MCF 10A (cell line): ENCODE measurements at regions not wholly inside any gene's neighbourhood (a gene's known extent, or its start where the extent isn't known, plus 50 kb on each side); places are given as distances from the start of the nearest gene placed in this dataset.

Experiments
- BruUV-seq: library from RNA; stranded (reverse); fragments of 400-500 nt; replicated peaks from 2 replicates; lab custom pipeline; 2021; lab: Mats Ljungman, UMichigan
- CTCF ChIA-PET: fragments of 300-600 bp; sonication (Branson Sonifier 250); formaldehyde crosslinking; extraction: SDS; loops from one replicate; lab custom pipeline; 2021; ENCODE audit warnings: antibody characterized with exemption, inconsistent platforms; lab: Yijun Ruan, JAX
- POLR2A ChIA-PET: fragments of 300-600, 350-650 bp; sonication (Branson Sonifier 250); formaldehyde crosslinking; extraction: SDS; loops from one replicate; lab custom pipeline; 2020; ENCODE audit warnings: antibody characterized with exemption, inconsistent platforms; lab: Yijun Ruan, JAX
- DNase-seq: peaks from one replicate; pipeline ENCODE4 v3.0.0-alpha.2; 2018; ENCODE audit not compliant: unreplicated experiment
- H3K27ac Mint-ChIP-seq: one replicate; pipeline ENCODE4 v1.8.0; 2022; ENCODE audit warnings: mild to moderate bottlenecking, low read depth, mixed read lengths; ENCODE audit not compliant: unreplicated experiment
- H3K27me3 Mint-ChIP-seq: one replicate; pipeline ENCODE4 v1.8.0; 2022; ENCODE audit warnings: mixed read lengths; ENCODE audit not compliant: insufficient read depth, unreplicated experiment
- H3K36me3 Mint-ChIP-seq: one replicate; pipeline ENCODE4 v1.8.0; 2022; ENCODE audit warnings: mild to moderate bottlenecking, moderate library complexity, mixed read lengths; ENCODE audit not compliant: insufficient read depth, unreplicated experiment
- H3K4me1 Mint-ChIP-seq: one replicate; pipeline ENCODE4 v1.8.0; 2022; ENCODE audit warnings: mixed read lengths; ENCODE audit not compliant: insufficient read depth, unreplicated experiment
- H3K4me3 Mint-ChIP-seq: one replicate; pipeline ENCODE4 v1.8.0; 2022; ENCODE audit warnings: mild to moderate bottlenecking, moderate library complexity, mixed read lengths; ENCODE audit not compliant: unreplicated experiment
- H3K9me3 Mint-ChIP-seq: one replicate; pipeline ENCODE4 v1.8.0; 2022; ENCODE audit warnings: mixed read lengths; ENCODE audit not compliant: unreplicated experiment
- CTCF ChIP-seq: fragments of 200-600 bp; IDR thresholded peaks from one replicate; pipeline ENCODE4 v1.8.0; 2022; ENCODE audit warnings: antibody characterized with exemption, mild to moderate bottlenecking; ENCODE audit not compliant: unreplicated experiment
- intact Hi-C: fragments of 100-400 bp; cut with micrococcal nuclease; formaldehyde crosslinking; loops from 2 replicates; pipeline ENCODE4 v1.14.1; 2022

GRCh38 chr2:212841460-212841859 lies 302.9 kb upstream of the ERBB4 start:
- ChIA-PET CTCF (no interaction called here), POLR2A (interaction anchor here (0.7 kb wide), 1 partner anchor 114 kb away, joined by 3 read pairs; no protein-coding TSS in a partner anchor)
- no peaks in the 10 kb centered on the region for H3K36me3 Mint-ChIP-seq
- BruUV-seq, result no TSS peak
- no peaks in the 10 kb centered on the region for H3K27me3 Mint-ChIP-seq
- intact Hi-C loops, result no loop called here
- no peak for DNase-seq
- no peak for TF ChIP-seq CTCF
- H3K4me3 Mint-ChIP-seq, result no peak overlapping the region
- no peaks in the 10 kb centered on the region for H3K9me3 Mint-ChIP-seq
- H3K27ac Mint-ChIP-seq, result no peak overlapping the region
- H3K4me1 Mint-ChIP-seq, result peaks cover 36% of the 10 kb centered on the region

GRCh38 chr2:212832211-212833195 lies 293.9 kb upstream of the ERBB4 start:
- ChIA-PET POLR2A (no interaction called here), CTCF (interaction anchor here (0.5 kb wide), 1 partner anchor 297 kb away, joined by 3 read pairs; no protein-coding TSS in a partner anchor)
- Mint-ChIP-seq H3K36me3 (peaks cover 5% of the 10 kb centered on the region), H3K27ac (no peak overlapping the region), H3K4me1 (no peaks in the 10 kb centered on the region), H3K4me3 (no peak overlapping the region), H3K27me3 (no peaks in the 10 kb centered on the region), H3K9me3 (no peaks in the 10 kb centered on the region)
- DNase-seq, result no peak
- TF ChIP-seq CTCF, result no peak
- intact Hi-C loops, result no loop called here
- no TSS peak for BruUV-seq

GRCh38 chr2:212831671-212832199 lies 293.1 kb upstream of the ERBB4 start:
- H3K4me1 Mint-ChIP-seq, result no peaks in the 10 kb centered on the region
- no peak for TF ChIP-seq CTCF
- POLR2A ChIA-PET, result no interaction called here
- no TSS peak for BruUV-seq
- H3K27ac Mint-ChIP-seq, result no peak overlapping the region
- CTCF ChIA-PET, result interaction anchor here (0.5 kb wide), 1 partner anchor 296 kb away, joined by 3 read pairs; no protein-coding TSS in a partner anchor
- DNase-seq, result no peak
- H3K4me3 Mint-ChIP-seq, result no peak overlapping the region
- H3K27me3 Mint-ChIP-seq, result no peaks in the 10 kb centered on the region
- intact Hi-C loops, result no loop called here
- H3K36me3 Mint-ChIP-seq, result peaks cover 5% of the 10 kb centered on the region
- no peaks in the 10 kb centered on the region for H3K9me3 Mint-ChIP-seq

- Mint-ChIP-seq H3K36me3 (no peaks in the 10 kb centered on the region), H3K9me3 (no peaks in the 10 kb centered on the region), H3K27ac (no peak overlapping the region), H3K27me3 (no peaks in the 10 kb centered on the region), H3K4me3 (no peak overlapping the region), H3K4me1 (no peaks in the 10 kb centered on the region)
- CTCF ChIA-PET, result no interaction called here
- no peak for TF ChIP-seq CTCF
- BruUV-seq, result no TSS peak
- intact Hi-C loops, result no loop called here
- POLR2A ChIA-PET, result interaction anchor here (0.7 kb wide), 1 partner anchor 92 kb away, joined by 3 read pairs; no protein-coding TSS in a partner anchor
- no peak for DNase-seq
Measured at GRCh38 chr2:212816267-212816666, 277.7 kb upstream of the ERBB4 start.
